ENCODE measurements at regions not wholly inside any gene's neighbourhood (a gene's known extent, or its start where the extent isn't known, plus 50 kb on each side); places are given as distances from the start of the nearest gene placed in this dataset.

GRCh38 chr2:183291436-183291835 lies 167.2 kb downstream of the NUP35 start:
- no peak for DNase-seq

- DNase-seq: no peak
Observed at GRCh38 chr2:183292028-183292427, 167.8 kb downstream of the NUP35 start.

DNA sequence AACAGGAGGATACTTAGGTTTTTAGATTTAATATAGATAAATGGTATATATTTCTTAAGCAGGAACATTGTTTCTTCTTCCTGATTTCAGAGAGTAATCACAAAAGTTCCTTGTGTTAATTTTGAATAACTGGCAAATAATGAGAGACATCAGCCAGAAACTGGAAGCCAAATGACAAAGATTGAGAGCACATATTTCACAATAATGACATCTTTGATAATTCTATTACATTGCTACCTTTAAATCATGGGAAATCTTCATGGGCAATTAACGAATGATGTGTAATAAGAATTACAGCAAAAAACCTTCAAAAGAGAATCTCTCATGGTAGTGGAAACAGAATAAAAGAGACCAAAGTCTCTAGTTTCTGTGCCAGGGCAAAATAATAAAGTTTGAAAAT lies 215.1 kb downstream of the NUP35 start:
- no peak for DNase-seq

- no peak for DNase-seq
Observed at GRCh38 chr2:183341057-183341456, 216.8 kb downstream of the NUP35 start.

GRCh38 chr2:183347969-183348368 lies 223.7 kb downstream of the NUP35 start:
- DNase-seq: no peak

DNA sequence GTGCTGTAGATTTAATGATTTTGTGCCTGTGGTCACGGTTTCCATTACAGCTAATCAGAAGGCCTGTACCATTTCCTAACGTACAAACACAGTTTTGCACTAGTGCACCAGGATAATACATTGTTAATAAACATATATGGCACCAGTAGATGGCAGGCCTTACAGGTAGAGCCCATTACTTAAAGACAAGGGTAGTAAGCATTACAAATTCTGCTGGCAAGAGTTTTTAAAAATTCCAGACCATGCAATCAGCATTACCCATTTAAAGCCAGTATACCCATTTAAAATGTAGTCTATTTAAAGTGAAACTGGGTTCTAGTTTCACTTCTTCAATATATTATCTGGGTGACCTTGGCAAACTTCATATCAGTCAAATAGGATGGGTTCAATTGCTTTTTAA lies 224.2 kb downstream of the NUP35 start:
- no peak for DNase-seq

DNA sequence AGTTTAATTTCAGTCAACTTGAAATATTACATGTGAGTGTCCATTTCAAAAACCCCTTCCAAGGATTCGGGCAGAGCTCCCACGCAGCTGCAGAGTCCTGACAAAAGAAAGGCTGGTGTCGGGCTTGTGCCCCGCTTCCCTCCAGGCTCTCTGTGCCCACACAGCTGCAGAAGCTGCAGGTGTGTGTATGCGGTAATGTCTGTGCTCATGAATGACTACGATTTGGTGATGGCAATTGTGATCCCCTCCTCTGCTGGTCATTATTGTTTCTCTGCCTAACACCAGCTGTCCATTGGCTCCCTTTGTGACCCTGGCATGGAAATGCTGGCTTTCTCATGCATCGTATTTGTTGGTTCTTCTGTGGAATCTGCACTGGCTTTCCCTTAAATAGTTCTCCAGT lies 224.8 kb downstream of the NUP35 start:
- no peak for DNase-seq

DNA sequence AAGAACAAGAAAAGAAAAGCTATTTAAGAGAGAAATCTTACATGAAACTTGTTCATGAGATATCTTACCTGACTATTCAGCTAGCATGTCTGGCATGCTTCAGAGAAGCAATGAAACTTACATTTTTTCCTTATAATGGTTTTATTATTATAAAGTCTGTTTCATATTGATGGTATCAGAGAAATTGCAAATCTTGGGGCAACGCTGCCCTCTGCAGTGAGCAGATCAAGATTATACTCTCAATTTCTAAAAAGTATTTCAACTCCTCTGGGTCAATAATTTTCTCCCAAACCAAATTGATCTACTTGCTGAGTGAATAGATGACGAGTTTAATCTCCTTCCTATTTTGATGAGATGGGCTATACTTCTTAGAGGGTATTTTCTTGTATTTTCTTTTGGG lies 235.6 kb downstream of the NUP35 start:
- no peak for DNase-seq

DNA sequence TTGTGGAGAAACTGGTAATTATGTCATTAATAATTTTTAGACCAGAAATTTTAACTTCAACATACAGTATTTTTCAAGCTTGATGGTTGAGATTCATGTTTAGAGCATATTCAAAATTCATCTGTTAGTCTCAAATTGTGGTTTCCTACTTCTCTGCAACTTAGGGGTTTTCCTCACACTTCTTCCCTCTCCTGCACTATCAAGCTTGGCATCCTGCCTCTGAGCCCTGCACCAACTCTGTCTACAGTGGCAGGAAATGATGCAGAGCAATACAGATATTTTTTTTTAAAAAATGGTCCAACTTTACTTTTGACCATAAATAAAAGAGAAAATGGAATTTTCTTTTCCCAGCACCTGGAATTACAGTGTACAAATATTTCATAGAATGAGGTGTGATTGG lies 247.3 kb downstream of the NUP35 start:
- no peak for DNase-seq

DNA sequence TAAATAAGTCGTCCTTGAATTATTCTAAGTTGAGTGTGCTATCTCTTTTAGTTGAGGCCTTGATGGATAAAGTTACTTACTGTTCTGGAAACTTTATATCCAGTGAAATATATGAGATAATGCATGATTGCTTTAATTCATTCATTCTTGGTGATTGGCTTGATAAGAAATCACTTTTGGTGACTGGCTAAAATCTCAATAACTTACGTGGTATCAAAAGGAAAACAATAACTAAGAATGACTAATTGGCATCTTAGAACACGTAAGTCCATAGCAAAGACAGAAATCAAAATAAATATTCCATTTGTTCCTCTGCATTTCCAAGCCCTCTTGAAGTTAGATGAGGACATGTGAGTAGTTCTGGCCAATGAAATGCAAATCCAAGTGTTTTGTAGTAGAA lies 251.6 kb downstream of the NUP35 start:
- no peak for DNase-seq

GRCh38 chr2:183383854-183384253 lies 259.6 kb downstream of the NUP35 start:
- no peak for DNase-seq

DNA sequence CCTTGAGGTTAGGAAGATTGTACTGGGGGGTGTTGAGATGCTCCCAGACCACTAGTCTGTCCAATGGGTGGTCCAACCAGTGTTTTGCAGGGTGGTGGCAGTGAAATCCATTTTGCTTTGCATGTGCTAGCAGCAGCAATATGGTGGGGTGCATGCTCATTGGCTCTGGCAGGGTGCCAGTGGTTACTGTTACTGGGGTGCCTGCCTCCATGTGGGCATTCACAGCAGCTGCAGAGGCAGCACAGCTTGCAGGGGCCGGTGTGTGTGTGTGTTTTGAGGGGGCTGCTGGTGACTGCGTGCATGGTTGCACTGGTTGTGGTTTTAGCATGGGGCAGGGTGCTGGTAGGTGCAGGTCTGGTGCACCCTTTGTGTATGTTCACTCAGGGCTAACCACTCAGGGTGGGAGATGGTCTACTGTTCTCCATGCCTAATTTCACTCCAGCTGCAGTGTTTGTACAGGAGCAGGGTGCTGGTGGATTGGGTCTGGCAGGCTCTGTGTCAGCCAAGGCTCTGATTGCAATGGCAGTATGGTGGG lies 265.4 kb downstream of the NUP35 start:
- DNase-seq: no peak

- no peak for DNase-seq
Observed at GRCh38 chr2:183390109-183390508, 265.9 kb downstream of the NUP35 start.

DNA sequence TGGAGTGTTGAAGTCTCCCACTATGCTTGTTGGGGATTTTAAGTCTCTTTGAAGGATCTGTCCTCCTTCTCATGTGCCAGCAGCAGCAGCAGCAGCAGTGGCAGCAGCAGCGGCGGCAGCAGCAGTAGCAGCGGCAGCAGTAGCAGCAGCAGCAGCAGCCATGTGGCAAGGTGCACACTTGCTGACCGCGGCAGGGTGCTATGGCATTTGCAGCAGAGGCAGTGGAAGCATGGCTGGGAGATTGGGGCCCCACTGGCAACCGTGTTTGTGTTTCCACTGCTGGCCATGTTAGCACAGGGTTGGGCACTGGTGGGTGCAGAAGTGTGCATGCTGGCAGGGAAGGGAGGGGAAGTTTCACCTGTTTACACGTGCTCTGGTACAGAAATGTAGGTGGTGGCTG lies 280.1 kb downstream of the NUP35 start:
- no peak for DNase-seq

DNA sequence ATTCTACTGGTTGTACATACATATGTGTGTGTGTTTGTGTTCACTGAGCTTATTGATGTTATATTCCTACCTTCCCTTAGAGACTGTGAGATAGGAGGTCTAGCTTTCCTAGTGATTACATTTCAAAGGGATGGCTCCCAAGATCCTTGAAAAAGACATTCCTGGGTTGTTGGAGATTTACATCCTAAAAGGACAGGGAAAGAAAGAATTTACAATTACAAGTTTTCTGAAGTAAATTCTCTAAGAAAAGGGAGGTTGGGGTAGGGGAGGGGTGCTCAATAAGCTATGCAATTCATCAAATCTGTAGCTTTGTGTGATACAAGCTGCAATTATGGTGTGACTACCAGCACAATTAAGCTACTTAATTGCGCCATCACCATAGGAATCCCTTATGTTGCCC lies 284.3 kb downstream of the NUP35 start:
- no peak for DNase-seq

DNA sequence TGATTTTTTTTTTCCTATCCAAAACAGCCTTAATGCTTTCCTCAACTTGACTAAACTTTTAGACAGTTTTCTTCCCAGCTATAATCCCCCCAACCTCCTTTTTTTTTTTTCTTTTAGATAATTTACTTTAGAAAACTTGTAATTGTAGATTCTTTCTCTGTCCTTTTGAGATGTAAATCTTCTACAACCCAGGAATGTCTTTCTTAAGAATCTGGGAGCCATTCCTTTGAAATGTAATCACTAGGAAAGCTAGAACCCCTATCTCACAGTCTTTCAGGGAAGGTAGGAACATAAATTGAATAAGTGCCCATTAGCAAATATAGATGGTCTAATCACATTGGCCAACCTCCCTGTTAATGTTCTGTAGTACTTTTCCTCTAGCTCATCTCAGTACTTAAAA lies 285.4 kb downstream of the NUP35 start:
- DNase-seq: no peak

DNA sequence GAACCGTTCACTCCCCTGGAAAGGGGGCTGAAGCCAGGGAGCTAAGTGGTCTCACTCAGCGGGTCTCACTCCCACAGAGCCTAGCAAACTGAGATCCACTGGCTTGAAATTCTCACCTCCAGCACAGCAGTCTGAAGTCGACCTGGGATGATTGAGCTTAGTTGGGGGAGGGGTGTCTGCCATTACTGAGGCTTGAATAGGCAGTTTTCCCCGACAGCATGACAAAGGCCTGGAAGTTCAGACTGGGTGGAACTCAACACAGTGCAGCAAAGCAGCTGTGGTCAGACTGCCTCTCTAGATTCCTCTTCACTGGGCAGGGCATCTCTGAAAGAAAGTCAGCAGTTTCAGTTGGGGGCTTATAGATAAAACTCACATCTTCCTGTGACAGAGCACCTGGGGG lies 292.5 kb downstream of the NUP35 start:
- no peak for DNase-seq

DNA sequence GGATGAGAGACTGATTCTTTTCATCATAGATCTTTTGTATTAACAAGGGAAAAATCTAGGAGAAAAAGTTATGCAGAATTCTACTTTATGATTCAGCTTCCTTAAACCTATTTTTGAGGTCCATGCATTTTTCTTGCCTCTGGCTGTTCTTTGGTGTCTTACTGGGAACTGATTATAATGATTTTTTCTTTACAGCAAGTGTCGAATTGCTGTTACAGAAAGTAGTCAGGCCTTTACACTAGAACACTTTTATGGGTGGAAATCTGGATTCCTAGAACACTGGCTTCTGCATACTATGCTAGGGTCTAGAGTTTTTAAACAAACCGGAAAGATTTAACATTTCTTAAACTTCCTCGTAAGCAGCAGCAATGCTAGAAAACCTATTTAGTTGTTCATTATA lies 302.6 kb downstream of the NUP35 start:
- no peak for DNase-seq

DNA sequence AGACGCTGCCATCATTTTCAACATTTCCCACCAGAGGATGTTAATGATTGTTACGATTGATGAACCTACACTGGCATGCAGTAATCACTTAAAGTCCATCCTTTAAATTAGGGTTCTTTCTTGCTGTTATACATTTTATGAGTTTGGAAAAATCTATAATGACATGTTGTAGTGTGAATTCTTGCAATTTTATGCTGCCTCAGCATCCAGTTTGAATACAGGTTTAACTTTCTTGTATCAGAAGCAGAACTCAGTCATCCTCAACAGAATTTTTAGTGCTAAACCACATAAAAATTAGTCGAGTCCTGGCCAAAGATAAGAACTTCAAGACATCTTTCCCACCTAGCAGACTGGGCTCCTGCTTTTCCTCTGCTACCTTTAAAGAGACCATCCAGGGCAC lies 303.3 kb downstream of the NUP35 start:
- no peak for DNase-seq

DNA sequence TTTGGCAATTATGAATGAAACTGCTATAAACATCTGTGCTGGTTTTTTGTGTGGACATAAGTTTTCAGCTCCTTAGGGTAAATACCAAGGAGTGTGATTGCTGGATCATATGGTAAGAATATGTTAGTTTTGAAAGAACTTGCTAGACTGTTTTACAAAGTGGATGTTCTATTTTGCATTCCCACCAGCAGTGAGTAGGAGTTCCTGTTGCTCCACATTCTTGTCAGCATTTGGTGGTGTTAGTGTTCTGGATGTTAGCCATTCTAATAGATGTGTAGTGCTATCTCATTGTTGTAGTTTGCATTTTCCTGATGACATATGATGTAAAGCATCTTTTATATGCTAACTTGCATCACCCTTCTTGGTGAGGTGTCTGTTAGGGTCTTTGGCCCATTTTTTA lies 304.6 kb downstream of the NUP35 start:
- no peak for DNase-seq

GRCh38 chr2:183438541-183438940 lies 314.3 kb downstream of the NUP35 start:
- no peak for DNase-seq

- no peak for DNase-seq
Observed at GRCh38 chr2:183455056-183455455, 330.8 kb downstream of the NUP35 start.

DNA sequence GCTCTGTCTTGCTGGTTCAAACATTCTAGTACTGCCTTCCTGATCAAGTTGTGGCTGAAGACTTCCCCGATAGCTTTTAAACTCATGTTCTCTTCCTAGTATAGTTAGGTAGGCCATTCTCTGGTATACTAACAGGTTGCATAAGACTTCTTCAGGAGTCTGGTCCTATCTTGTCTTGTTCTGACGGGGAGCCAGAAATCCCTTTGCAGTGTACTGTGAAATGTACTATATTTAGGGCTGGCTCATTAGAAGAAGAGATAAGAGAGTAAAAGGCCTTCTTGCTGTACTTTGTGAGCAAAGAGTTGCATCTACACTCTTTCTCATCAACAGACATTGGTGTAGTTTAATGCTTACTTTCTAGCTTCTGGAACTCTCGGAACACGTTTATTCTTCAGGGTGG lies 331.9 kb downstream of the NUP35 start:
- no peak for DNase-seq

GRCh38 chr2:183458460-183458859 lies 334.2 kb downstream of the NUP35 start:
- DNase-seq: no peak

- DNase-seq: no peak
Observed at GRCh38 chr2:183459466-183459865, 335.2 kb downstream of the NUP35 start.

GRCh38 chr2:183463821-183464220 lies 339.6 kb downstream of the NUP35 start:
- no peak for DNase-seq
